ENCODE measurements at regions not wholly inside any gene's neighbourhood (a gene's known extent, or its start where the extent isn't known, plus 50 kb on each side); places are given as distances from the start of the nearest gene placed in this dataset.
"Not testable (repeated sequence)": the region's sequence is repeated elsewhere in the genome, so short reads cannot be mapped to it uniquely, and the experiment has no call there.

DNA sequence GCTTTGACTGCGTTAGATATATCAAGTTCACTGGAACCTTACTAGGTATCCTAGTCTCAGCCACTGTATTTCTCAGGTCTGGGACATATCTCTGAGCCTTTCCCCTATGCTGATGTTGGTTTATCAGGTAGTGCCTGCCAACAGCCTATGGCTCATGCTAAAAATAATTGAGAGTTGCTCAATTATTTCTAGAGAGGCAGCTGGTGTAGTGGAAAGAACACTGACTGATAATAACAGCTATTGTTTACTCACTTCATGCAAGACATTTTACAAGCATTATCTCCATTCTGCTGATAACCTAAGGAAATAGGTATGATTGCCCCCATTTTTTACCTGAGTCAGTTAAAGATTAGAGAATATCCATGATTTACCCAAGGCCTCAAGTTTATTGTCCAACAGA lies 231.4 kb downstream of the LRRN1 start:
- DNase-seq = no peak

- DNase-seq = no peak
Observed at GRCh38 chr3:4033296-4033695, 234.1 kb downstream of the LRRN1 start.

DNA sequence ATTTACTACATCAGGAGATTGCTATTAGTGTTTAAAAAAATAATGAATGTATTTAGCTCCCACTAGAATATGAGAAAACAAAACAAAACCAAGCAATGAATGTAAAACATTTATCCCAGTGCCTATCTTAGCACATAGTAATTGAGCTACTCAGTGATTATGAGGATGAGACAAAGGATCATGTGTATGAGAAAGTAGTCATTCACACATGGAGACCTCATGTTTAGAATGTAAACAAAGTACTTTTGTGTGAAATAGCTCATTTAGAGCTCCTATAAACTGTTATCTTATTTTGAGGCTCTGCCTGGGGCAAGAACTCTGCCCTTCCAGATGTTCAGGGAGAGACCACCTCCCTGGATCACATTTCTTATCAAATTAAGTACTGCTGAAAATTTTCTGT lies 236.8 kb downstream of the LRRN1 start:
- no peak for DNase-seq

- no peak for DNase-seq
Observed at GRCh38 chr3:4038351-4038750, 239.1 kb downstream of the LRRN1 start.

DNA sequence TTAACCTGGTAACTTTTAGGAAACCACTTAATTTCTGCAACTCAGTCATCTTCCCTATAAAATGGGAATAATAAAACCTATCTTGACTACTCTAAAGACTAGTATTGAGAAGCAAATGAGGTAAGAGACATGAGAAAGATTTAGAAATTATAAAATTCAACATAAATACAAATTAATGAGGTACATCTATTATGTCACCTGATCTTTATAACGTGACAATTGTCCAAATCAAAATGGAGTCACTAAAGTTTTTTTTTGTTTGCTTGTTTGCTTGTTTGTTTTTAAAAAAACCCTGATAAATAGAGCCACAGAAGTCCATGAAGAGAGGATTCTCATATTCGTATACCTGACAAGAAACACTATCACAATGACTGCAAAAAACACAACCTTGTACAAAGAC lies 242.8 kb downstream of the LRRN1 start:
- DNase-seq = no peak

- no peak for DNase-seq
Observed at GRCh38 chr3:4042869-4043268, 243.6 kb downstream of the LRRN1 start.

- peak; percentile 65 for DNase-seq
Observed at GRCh38 chr3:4043867-4044575, 244.8 kb downstream of the LRRN1 start.

- peak; percentile 2 for DNase-seq
Observed at GRCh38 chr3:4044619-4045018, 245.4 kb downstream of the LRRN1 start.

- no peak for DNase-seq
Observed at GRCh38 chr3:4045756-4046155, 246.5 kb downstream of the LRRN1 start.

DNA sequence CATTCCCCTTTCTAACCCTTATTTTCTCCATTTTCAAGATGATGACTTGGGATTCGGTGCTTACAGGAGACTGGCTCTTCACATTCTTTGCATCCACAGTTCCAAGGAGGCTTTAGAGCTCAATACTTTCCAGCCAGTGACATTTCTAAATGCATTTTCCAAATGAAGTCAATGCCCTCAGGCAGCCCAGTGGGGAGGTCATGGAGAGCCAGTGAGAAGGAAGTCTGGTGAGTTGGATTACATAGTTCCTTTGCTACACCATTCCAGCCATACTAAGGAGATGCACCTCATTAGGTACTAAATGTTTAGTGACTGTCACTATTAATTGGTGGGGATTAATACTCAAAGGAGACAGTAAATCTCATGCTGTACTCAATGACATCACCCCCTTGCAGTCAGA lies 248.1 kb downstream of the LRRN1 start:
- no peak for DNase-seq

DNA sequence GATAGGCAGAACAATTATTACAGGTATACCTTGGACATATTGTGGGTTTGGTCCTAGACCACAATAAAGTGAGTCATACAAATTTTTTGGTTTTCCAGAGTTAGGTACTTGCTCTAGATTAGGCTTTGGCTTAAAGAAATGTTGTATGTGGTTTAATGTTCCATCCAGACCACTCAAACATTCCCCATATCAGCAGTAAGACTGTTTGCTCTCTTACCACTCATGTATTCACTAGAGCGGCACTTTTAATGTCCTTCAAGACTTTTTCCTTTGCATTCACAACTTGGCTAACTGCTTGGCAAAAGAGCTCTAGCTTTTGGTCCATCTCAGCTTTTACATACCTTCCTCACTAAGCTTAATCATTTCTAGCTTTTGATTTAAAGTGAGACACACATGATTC lies 250.5 kb upstream of the SETMAR start:
- DNase-seq = no peak

- no peak for DNase-seq
Observed at GRCh38 chr3:4053975-4054374, 249.2 kb upstream of the SETMAR start.

DNA sequence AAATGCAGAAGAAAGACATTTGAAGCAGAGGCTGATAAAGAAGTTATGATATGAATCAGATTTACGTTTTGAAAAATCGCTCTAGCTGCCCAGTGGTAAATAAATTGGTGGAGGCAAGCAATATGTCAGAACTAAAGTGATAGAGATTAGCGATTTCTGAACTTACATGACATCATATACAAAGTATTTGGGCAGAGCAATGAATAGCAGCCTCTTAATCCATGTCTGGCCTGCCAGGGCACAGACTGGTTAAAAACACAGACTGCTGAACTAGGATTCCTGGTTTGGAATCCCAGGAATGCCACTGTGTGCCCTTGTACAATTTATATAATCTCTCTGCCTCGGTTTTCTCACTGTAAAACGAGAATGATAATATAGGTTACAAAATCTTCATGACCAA lies 243.1 kb upstream of the SETMAR start:
- DNase-seq = peak; percentile 20

DNA sequence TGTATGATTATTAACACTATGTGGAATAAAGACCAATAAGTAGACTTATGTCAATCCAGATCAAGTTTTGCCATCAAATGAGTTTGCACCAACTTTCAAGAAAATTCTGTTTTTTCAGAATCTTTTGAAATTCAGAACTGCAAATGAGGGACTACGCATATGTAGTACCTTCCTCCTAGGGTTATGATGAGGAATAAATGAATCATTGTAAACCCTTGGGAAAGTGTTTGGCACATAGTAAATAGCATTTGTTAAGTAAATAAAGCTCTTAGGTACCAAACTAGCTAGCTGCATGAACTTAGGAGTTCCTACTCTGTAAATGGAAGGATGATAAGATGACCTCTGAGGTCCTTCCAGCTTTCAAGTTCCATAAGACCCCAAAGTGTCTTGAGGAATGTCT lies 242.6 kb upstream of the SETMAR start:
- no peak for DNase-seq

- DNase-seq = no peak
Observed at GRCh38 chr3:4061195-4061594, 242.0 kb upstream of the SETMAR start.

DNA sequence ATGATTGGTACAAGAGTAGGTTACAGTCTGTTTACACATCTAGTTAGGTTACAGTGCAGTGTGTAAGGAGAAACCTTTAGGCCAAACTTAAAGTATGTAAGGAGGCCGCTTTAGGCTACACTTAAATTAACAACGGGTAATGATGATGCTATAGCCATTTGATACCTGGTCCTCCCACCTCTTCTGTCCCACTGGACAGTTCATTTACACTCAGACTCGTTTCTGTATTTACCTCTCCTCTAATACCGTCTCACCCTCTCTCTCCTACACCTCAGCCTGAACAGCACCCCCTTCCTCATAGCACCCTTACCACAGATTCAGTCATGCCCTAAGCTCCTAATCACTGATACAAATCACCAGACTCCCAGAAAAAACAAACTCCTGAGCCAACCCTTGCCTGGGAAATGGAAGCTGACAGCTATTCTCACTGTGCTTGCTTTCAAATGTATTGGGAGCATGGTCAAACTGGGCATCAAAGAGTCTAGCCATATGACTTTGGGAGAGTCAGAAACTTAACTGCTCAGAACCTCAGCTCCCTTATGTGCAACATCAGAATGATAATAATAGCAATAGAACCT lies 241.3 kb upstream of the SETMAR start:
- DNase-seq = no peak

DNA sequence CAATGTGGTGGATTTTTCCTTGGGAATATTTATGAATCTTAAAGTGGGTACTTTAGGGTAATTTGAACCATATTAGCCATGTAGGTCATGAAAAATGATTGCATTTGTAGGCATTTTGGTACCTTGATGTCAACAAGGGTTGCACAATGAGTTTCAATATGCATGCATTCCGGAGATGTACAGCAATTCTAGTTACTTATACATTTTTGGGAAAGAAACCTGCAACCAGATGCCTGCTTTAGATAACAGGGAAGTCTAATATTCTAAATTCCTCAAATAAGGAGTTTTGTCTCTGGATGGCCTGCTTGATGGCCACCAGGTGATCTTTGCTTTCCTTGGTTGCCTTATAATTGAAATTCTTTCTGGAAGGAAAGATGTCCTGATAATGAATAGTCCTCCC lies 240.5 kb upstream of the SETMAR start:
- DNase-seq = no peak

- DNase-seq = no peak
Observed at GRCh38 chr3:4063916-4064574, 239.1 kb upstream of the SETMAR start.

DNA sequence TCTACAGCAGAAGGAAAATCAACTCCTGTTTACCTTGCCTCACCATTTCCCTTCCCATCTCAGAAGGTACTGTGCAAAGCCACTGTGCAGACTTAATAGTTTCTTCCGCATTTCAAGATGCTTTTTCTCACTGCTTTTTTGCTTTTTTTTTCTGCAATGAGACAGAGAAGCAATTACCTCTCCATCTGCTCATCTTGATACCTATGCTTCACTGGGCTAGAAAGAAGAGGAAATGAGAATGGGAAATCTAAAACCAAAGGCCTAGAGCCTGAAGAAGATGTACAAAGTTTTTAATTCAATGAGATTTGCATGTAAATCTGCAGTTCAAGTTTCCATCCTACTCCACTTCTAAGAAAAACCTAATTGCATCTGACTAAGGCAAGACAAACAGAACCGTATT lies 238.1 kb upstream of the SETMAR start:
- DNase-seq = no peak

DNA sequence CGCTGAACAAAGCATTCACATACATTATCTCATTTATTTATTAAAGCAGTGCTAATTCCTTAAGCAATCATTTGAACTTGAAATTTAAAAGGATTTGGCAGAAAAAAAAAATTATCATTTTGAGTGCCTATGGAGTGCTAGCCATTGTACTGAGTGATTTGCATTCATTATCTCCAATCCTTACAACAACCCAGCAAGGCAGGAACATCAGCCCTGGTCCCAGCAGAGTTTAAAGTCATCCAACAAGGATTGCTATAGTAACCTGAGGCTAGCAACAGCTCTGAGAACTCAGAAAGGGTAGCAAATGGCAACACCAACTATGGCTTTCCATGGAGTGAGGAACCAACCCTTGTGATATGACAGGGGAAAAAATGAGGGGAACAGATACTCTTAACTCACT lies 237.6 kb upstream of the SETMAR start:
- no peak for DNase-seq

DNA sequence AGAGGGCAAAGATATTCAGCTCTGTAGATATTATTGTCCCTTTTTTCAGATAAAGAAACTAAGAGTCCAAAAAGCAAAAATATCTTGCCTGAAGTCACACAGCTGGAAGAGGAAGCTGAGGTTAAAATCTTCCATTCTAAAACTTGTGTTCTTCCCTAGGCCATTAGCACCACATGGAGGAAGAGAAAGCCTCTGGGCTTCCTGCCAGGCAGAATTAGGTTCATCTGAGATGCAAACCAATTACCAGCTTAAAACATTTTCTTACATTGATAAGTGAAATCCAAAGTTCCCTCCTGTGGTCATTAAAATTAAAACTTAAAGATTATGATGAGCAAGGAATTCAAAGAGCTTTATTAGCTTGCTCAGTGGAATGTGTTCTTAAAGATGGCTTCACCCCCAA lies 235.3 kb upstream of the SETMAR start:
- no peak for DNase-seq

DNA sequence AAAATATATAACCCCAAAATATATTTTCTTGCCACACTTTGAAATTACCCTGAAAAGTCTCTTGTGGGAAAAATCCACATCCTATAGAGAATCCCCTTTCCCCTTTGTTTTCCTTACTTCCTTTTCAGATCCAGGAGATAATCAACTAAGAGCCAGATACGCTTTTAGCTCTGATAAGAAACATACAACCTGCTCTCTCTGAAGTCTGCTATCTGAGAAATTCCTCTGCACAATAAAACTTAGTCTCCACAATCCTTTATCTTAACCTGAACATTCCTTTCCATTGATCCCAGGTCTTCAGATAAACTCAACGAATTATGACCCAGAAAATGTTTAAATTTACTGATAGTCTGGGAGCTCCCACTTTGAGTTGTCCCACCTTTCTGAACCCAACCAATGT lies 233.4 kb upstream of the SETMAR start:
- DNase-seq = no peak

- no peak for DNase-seq
Observed at GRCh38 chr3:4071481-4072184, 231.5 kb upstream of the SETMAR start.

GRCh38 chr3:4077278-4077677 lies 225.9 kb upstream of the SETMAR start:
- not testable (repeated sequence) for DNase-seq

Data from fibroblast of upper back skin (primary cell).